GM23248 (cell line): ENCODE measurements at regions not wholly inside any gene's neighbourhood (a gene's known extent, or its start where the extent isn't known, plus 50 kb on each side); places are given as distances from the start of the nearest gene placed in this dataset.

ENCODE experiments used
- DNase-seq: peaks from one replicate; pipeline ENCODE4 v3.0.0-alpha.2; 2015
- H2AFZ ChIP-seq: fragments of 200-600 bp; sonication (generic); 2 replicates; pipeline ENCODE4 v1.6.1; 2016; ENCODE audit warnings: antibody characterized with exemption
- H3F3A ChIP-seq: fragments of 200-600 bp; sonication (generic); 2 replicates; pipeline ENCODE4 v1.6.1; 2016; ENCODE audit warnings: mild to moderate bottlenecking, antibody characterized with exemption, mixed run types; ENCODE audit not compliant: insufficient read depth
- H3K27ac ChIP-seq: fragments of 200-600 bp; sonication (generic); 2 replicates; pipeline ENCODE4 v1.5.1; 2016; ENCODE audit warnings: mild to moderate bottlenecking
- H3K27me3 ChIP-seq: fragments of 200-600 bp; sonication (generic); replicated peaks from 2 replicates; pipeline ENCODE4 v1.6.1; 2016; ENCODE audit warnings: mild to moderate bottlenecking; ENCODE audit not compliant: insufficient read depth
- H3K36me3 ChIP-seq: fragments of 200-600 bp; sonication (generic); 2 replicates; pipeline ENCODE4 v1.6.1; 2016; ENCODE audit warnings: low read depth, mild to moderate bottlenecking
- H3K4me1 ChIP-seq: fragments of 200-600 bp; sonication (generic); 2 replicates; pipeline ENCODE4 v1.6.1; 2016; ENCODE audit warnings: mild to moderate bottlenecking; ENCODE audit not compliant: insufficient read depth
- H3K4me2 ChIP-seq: fragments of 200-600 bp; sonication (generic); one replicate; pipeline ENCODE4 v1.6.1; 2016; ENCODE audit warnings: mild to moderate bottlenecking; ENCODE audit not compliant: unreplicated experiment
- H3K4me3 ChIP-seq: fragments of 200-600 bp; sonication (generic); 2 replicates; pipeline ENCODE4 v1.5.1; 2016; ENCODE audit warnings: mild to moderate bottlenecking
- H3K79me2 ChIP-seq: fragments of 200-600 bp; sonication (generic); 2 replicates; pipeline ENCODE4 v1.6.1; 2016; ENCODE audit warnings: mild to moderate bottlenecking; ENCODE audit not compliant: insufficient read depth
- H3K9ac ChIP-seq: fragments of 200-600 bp; sonication (generic); 2 replicates; pipeline ENCODE4 v1.6.1; 2016; ENCODE audit warnings: mild to moderate bottlenecking
- H3K9me2 ChIP-seq: fragments of 200-600 bp; sonication (generic); 2 replicates; pipeline ENCODE4 v1.6.1; 2016; ENCODE audit warnings: mixed run types, mild to moderate bottlenecking, moderate library complexity; ENCODE audit not compliant: insufficient read depth
- H3K9me3 ChIP-seq: fragments of 200-600 bp; sonication (generic); one replicate; pipeline ENCODE4 v1.6.1; 2017; ENCODE audit warnings: low read depth
- H4K20me1 ChIP-seq: fragments of 200-600 bp; sonication (generic); 2 replicates; pipeline ENCODE4 v1.6.0; 2016; ENCODE audit not compliant: insufficient read depth
- EZH2 ChIP-seq: fragments of 200-600 bp; sonication (generic); IDR thresholded peaks from 2 replicates; pipeline ENCODE4 v1.6.1; 2018; ENCODE audit warnings: antibody characterized with exemption, mild to moderate bottlenecking; ENCODE audit not compliant: insufficient read depth, poor library complexity, severe bottlenecking
- EZH2phosphoT487 ChIP-seq: fragments of 200-600 bp; sonication (generic); IDR thresholded peaks from 2 replicates; pipeline ENCODE4 v1.6.1; 2018; ENCODE audit warnings: antibody characterized with exemption, moderate library complexity, mild to moderate bottlenecking, low read depth; ENCODE audit not compliant: insufficient read depth
- WGBS, 2 experiments: methylation state at CpG; one replicate each; pipeline ENCODE4 v1.1.6; 2015 to 2017; ENCODE audit warnings: low lambda C conversion rate in 2 of 2, low coverage in 1 of 2; ENCODE audit errors: missing lambda C conversion rate in 2 of 2; 5-methylcytosine and 5-hydroxymethylcytosine counted together
- in situ Hi-C: fragments of 300-500 bp; cut with MboI; formaldehyde crosslinking; loops from 2 replicates; pipeline ENCODE4 v1.15.0; 2020

GRCh38 chr5:66516550-66516949 lies 79.6 kb upstream of the MAST4 start:
- Histone ChIP-seq H3K4me2 (no peak overlapping the region), H3K79me2 (no peaks in the 10 kb centered on the region), H3K9ac (no peak overlapping the region), H2AFZ (no peak overlapping the region), H3K9me3 (no peaks in the 10 kb centered on the region), H3K9me2 (no peaks in the 10 kb centered on the region; the same call in 1 of the 2 replicates), H3K4me3 (no peak overlapping the region), H4K20me1 (no peaks in the 10 kb centered on the region), H3K4me1 (no peaks in the 10 kb centered on the region), H3F3A (no peaks in the 10 kb centered on the region), H3K36me3 (no peaks in the 10 kb centered on the region), H3K27ac (no peak overlapping the region), H3K27me3 (no peaks in the 10 kb centered on the region)
- no peak for DNase-seq
- in situ Hi-C loops = no loop called here
- 53 to 86% methylated on average over 1 of the region's 1 CpG for WGBS, 2 experiments
- TF ChIP-seq EZH2phosphoT487 (no peak), EZH2 (no peak)

- Histone ChIP-seq H2AFZ (no peak overlapping the region), H3K79me2 (no peaks in the 10 kb centered on the region), H3K4me2 (no peak overlapping the region), H3K9me3 (no peaks in the 10 kb centered on the region), H3F3A (no peaks in the 10 kb centered on the region), H3K9ac (no peak overlapping the region), H3K27ac (no peak overlapping the region), H3K4me1 (no peaks in the 10 kb centered on the region), H3K4me3 (no peak overlapping the region), H3K9me2 (no peaks in the 10 kb centered on the region; the same call in 1 of the 2 replicates), H3K36me3 (no peaks in the 10 kb centered on the region), H4K20me1 (no peaks in the 10 kb centered on the region), H3K27me3 (no peaks in the 10 kb centered on the region)
- TF ChIP-seq EZH2 (no peak), EZH2phosphoT487 (no peak)
- no peak for DNase-seq
- 33 to 39% methylated on average over 2 of the region's 2 CpGs for WGBS, 2 experiments
- in situ Hi-C loops = no loop called here
These were observed 78.8 kb upstream of the MAST4 start for GRCh38 chr5:66517351-66517750.

- H3K9me2 ChIP-seq = no peaks in the 10 kb centered on the region; the same call in 1 of the 2 replicates
- TF ChIP-seq EZH2phosphoT487 (no peak), EZH2 (no peak)
- WGBS, 2 experiments = 70 to 76% methylated on average over 3 of the region's 3 CpGs
These were observed 78.1 kb upstream of the MAST4 start for GRCh38 chr5:66518052-66518451.

GRCh38 chr5:66518753-66519152 lies 77.4 kb upstream of the MAST4 start:
- Histone ChIP-seq H4K20me1 (no peaks in the 10 kb centered on the region), H3K27me3 (no peaks in the 10 kb centered on the region), H3F3A (no peaks in the 10 kb centered on the region), H3K79me2 (no peaks in the 10 kb centered on the region), H3K27ac (no peak overlapping the region), H3K4me3 (no peak overlapping the region), H3K4me1 (no peaks in the 10 kb centered on the region), H3K4me2 (no peak overlapping the region), H3K9ac (no peak overlapping the region), H2AFZ (no peak overlapping the region), H3K9me3 (no peaks in the 10 kb centered on the region), H3K36me3 (no peaks in the 10 kb centered on the region), H3K9me2 (no peaks in the 10 kb centered on the region; the same call in 1 of the 2 replicates)
- 35 to 43% methylated on average over 4 of the region's 4 CpGs for WGBS, 2 experiments
- no peak for TF ChIP-seq EZH2phosphoT487
- no peak for TF ChIP-seq EZH2
- in situ Hi-C loops = no loop called here
- DNase-seq = no peak

More at GRCh38 chr5:66518052-66518451, 78.1 kb upstream of the MAST4 start:
- Histone ChIP-seq H3K9ac (no peak overlapping the region), H3K9me3 (no peaks in the 10 kb centered on the region), H3K27me3 (no peaks in the 10 kb centered on the region), H3K79me2 (no peaks in the 10 kb centered on the region), H3K27ac (no peak overlapping the region), H3K4me3 (no peak overlapping the region), H4K20me1 (no peaks in the 10 kb centered on the region), H2AFZ (no peak overlapping the region), H3K36me3 (no peaks in the 10 kb centered on the region), H3K4me2 (no peak overlapping the region), H3K4me1 (no peaks in the 10 kb centered on the region), H3F3A (no peaks in the 10 kb centered on the region)
- no peak for DNase-seq
- in situ Hi-C loops = no loop called here

GRCh38 chr5:66519626-66520025 lies 76.6 kb upstream of the MAST4 start:
- H3K9me2 ChIP-seq = no peaks in the 10 kb centered on the region; the same call in 1 of the 2 replicates
- H3F3A ChIP-seq = no peaks in the 10 kb centered on the region
- H4K20me1 ChIP-seq = no peaks in the 10 kb centered on the region
- H3K4me1 ChIP-seq = no peaks in the 10 kb centered on the region
- H3K9ac ChIP-seq = no peak overlapping the region
- H2AFZ ChIP-seq = no peak overlapping the region
- no peak overlapping the region for H3K4me2 ChIP-seq
- TF ChIP-seq EZH2phosphoT487 (no peak), EZH2 (no peak)
- peak; percentile 11 for DNase-seq
- H3K9me3 ChIP-seq = no peaks in the 10 kb centered on the region
- 8 to 13% methylated on average over 1 of the region's 1 CpG for WGBS, 2 experiments
- H3K4me3 ChIP-seq = no peak overlapping the region
- H3K36me3 ChIP-seq = no peaks in the 10 kb centered on the region
- H3K27ac ChIP-seq = no peak overlapping the region
- no peaks in the 10 kb centered on the region for H3K79me2 ChIP-seq
- in situ Hi-C loops = no loop called here
- H3K27me3 ChIP-seq = no peaks in the 10 kb centered on the region
